IMR-90 (cell line): ENCODE measurements at regions not wholly inside any gene's neighbourhood (a gene's known extent, or its start where the extent isn't known, plus 50 kb on each side); places are given as distances from the start of the nearest gene placed in this dataset.

Source experiments
- ATAC-seq: fragments of 200-7000 bp; cut with Tn5 transposase; 2 replicates; pipeline ENCODE4 v1.9.1; 2020; ENCODE audit warnings: low read depth, mild to moderate bottlenecking, moderate library complexity
- BruUV-seq: library from RNA; stranded (reverse); fragments of 400-500 nt; replicated peaks from 2 replicates; lab custom pipeline; 2021; lab: Mats Ljungman, UMichigan
- CTCF ChIA-PET: fragments of 300-600 bp; formaldehyde crosslinking; extraction: SDS; loops from one replicate; lab custom pipeline; 2021; ENCODE audit warnings: antibody characterized with exemption; lab: Yijun Ruan, JAX
- POLR2A ChIA-PET: fragments of 300-600 bp; sonication (Branson Sonifier 250); formaldehyde crosslinking; loops from one replicate; lab custom pipeline; 2022; ENCODE audit warnings: antibody characterized with exemption; ENCODE audit not compliant: unreplicated experiment; lab: Charles Lee
- DNase-seq: peaks from one replicate; pipeline ENCODE4 v3.0.0; 2013
- H2AFZ ChIP-seq: replicated peaks from 2 replicates; pipeline ENCODE3; 2013; ENCODE audit warnings: low read length, mild to moderate bottlenecking; ENCODE audit not compliant: poor library complexity
- H2AK5ac ChIP-seq: 2 replicates; pipeline ENCODE4 v1.6.1; 2013; ENCODE audit warnings: low read depth, low read length, inconsistent platforms
- H2AK9ac ChIP-seq: replicated peaks from 2 replicates; pipeline ENCODE3; 2013; ENCODE audit warnings: mild to moderate bottlenecking, low read depth, low read length, moderate library complexity; ENCODE audit not compliant: poor library complexity
- H2BK120ac ChIP-seq: 2 replicates; pipeline ENCODE4 v1.6.1; 2013; ENCODE audit warnings: low read depth, low read length, inconsistent platforms
- H2BK15ac ChIP-seq: 3 replicates; pipeline ENCODE4 v1.6.1; 2013; ENCODE audit warnings: low read depth, low read length, inconsistent platforms
- H2BK20ac ChIP-seq: 2 replicates; pipeline ENCODE4 v1.6.1; 2013; ENCODE audit warnings: low read depth, mild to moderate bottlenecking, inconsistent platforms, low read length, moderate library complexity
- H2BK5ac ChIP-seq: 2 replicates; pipeline ENCODE4 v1.6.1; 2013; ENCODE audit warnings: mild to moderate bottlenecking, low read depth, low read length, inconsistent platforms; ENCODE audit not compliant: poor library complexity, severe bottlenecking
- H3K14ac ChIP-seq: replicated peaks from 2 replicates; pipeline ENCODE4 v1.6.1; 2013; ENCODE audit warnings: low read depth, low read length, inconsistent platforms
- H3K18ac ChIP-seq: 2 replicates; pipeline ENCODE4 v1.6.1; 2013; ENCODE audit warnings: low read depth, low read length, control low read depth
- H3K23ac ChIP-seq: 2 replicates; pipeline ENCODE4 v1.6.1; 2013; ENCODE audit warnings: low read depth, low read length, inconsistent platforms
- H3K27ac ChIP-seq: 2 replicates; pipeline ENCODE4 v1.5.1; 2013; ENCODE audit warnings: mild to moderate bottlenecking, control low read depth, low read length; ENCODE audit not compliant: insufficient read depth
- H3K27me3 ChIP-seq: 2 replicates; pipeline ENCODE4 v1.6.1; 2013; ENCODE audit warnings: low read length; ENCODE audit not compliant: control insufficient read depth, insufficient read depth
- H3K36me3 ChIP-seq: 2 replicates; pipeline ENCODE4 v1.6.1; 2013; ENCODE audit warnings: low read length, mixed read lengths; ENCODE audit not compliant: control insufficient read depth, insufficient read depth
- H3K4ac ChIP-seq: 2 replicates; pipeline ENCODE4 v1.6.1; 2013; ENCODE audit warnings: low read depth, low read length, inconsistent platforms
- H3K4me1 ChIP-seq: 2 replicates; pipeline ENCODE4 v1.6.1; 2013; ENCODE audit warnings: low read length, mixed read lengths; ENCODE audit not compliant: control insufficient read depth, insufficient read depth
- H3K4me2 ChIP-seq: 2 replicates; pipeline ENCODE4 v1.6.1; 2013; ENCODE audit warnings: low read depth, mild to moderate bottlenecking, control low read depth, low read length, moderate library complexity
- H3K4me3 ChIP-seq: 2 replicates; pipeline ENCODE4 v1.5.1; 2013; ENCODE audit warnings: low read depth, mild to moderate bottlenecking, control low read depth, low read length, moderate library complexity; ENCODE audit not compliant: insufficient read depth
- H3K56ac ChIP-seq: 2 replicates; pipeline ENCODE4 v1.6.1; 2013; ENCODE audit warnings: low read length, inconsistent platforms; ENCODE audit not compliant: insufficient read depth; ENCODE audit errors: extremely low read depth
- H3K79me1 ChIP-seq, 2 experiments: 2 replicates each; pipeline ENCODE4 v1.6.1; 2013; ENCODE audit warnings: low read length in 2 of 2, inconsistent platforms in 1 of 2, low read depth in 1 of 2
- H3K9ac ChIP-seq: 2 replicates; pipeline ENCODE4 v1.6.1; 2013; ENCODE audit warnings: low read depth, low read length, control low read depth
- H3K9me1 ChIP-seq: 2 replicates; pipeline ENCODE4 v1.6.1; 2013; ENCODE audit warnings: low read length, inconsistent platforms; ENCODE audit not compliant: insufficient read depth
- H3K9me3 ChIP-seq: 2 replicates; pipeline ENCODE4 v1.6.1; 2013; ENCODE audit warnings: low read length; ENCODE audit not compliant: control insufficient read depth, insufficient read depth
- H4K20me1 ChIP-seq: 2 replicates; pipeline ENCODE4 v1.6.1; 2013; ENCODE audit warnings: low read length, inconsistent platforms; ENCODE audit not compliant: insufficient read depth
- H4K5ac ChIP-seq: 2 replicates; pipeline ENCODE4 v1.6.1; 2013; ENCODE audit warnings: mild to moderate bottlenecking, low read depth, low read length, control low read depth
- H4K8ac ChIP-seq, 2 experiments: 2 replicates each; pipeline ENCODE4 v1.6.1; 2013; ENCODE audit warnings: low read depth in 2 of 2, low read length in 2 of 2, control low read depth in 1 of 2, inconsistent platforms in 1 of 2
- H4K91ac ChIP-seq: 2 replicates; pipeline ENCODE4 v1.6.1; 2013; ENCODE audit warnings: low read depth, low read length, inconsistent platforms; ENCODE audit not compliant: insufficient read depth
- BHLHE40 ChIP-seq: fragments of 150-350 bp; IDR thresholded peaks from 2 replicates; pipeline ENCODE4 v1.6.1; 2016; ENCODE audit warnings: mild to moderate bottlenecking, low read depth, low read length
- CHD1 ChIP-seq: IDR thresholded peaks from 2 replicates; pipeline ENCODE4 v1.6.1; 2012; ENCODE audit warnings: low read depth, low read length, improper control_type of control experiment
- MAFK ChIP-seq: IDR thresholded peaks from 2 replicates; pipeline ENCODE4 v1.6.1; 2012; ENCODE audit warnings: low read depth, low read length, improper control_type of control experiment
- MAZ ChIP-seq: IDR thresholded peaks from 2 replicates; pipeline ENCODE4 v1.6.1; 2012; ENCODE audit warnings: low read depth, mild to moderate bottlenecking, low read length, improper control_type of control experiment, moderate library complexity, borderline replicate concordance
- MXI1 ChIP-seq: IDR thresholded peaks from 2 replicates; pipeline ENCODE4 v1.6.1; 2012; ENCODE audit warnings: low read depth, mild to moderate bottlenecking, low read length, moderate library complexity, borderline replicate concordance
- POLR2A ChIP-seq: IDR thresholded peaks from 2 replicates; pipeline ENCODE4 v1.6.1; 2012; ENCODE audit warnings: mild to moderate bottlenecking, low read depth, low read length
- RAD21 ChIP-seq: IDR thresholded peaks from 2 replicates; pipeline ENCODE4 v1.6.1; 2012; ENCODE audit warnings: low read length, improper control_type of control experiment
- RCOR1 ChIP-seq: IDR thresholded peaks from 2 replicates; pipeline ENCODE4 v1.6.1; 2012; ENCODE audit warnings: mild to moderate bottlenecking, low read length, improper control_type of control experiment; ENCODE audit not compliant: insufficient replicate concordance
- SMC3 ChIP-seq: fragments of 150-350 bp; IDR thresholded peaks from 2 replicates; pipeline ENCODE4 v1.6.1; 2016; ENCODE audit warnings: low read depth, mild to moderate bottlenecking, antibody characterized with exemption, low read length, moderate library complexity
- WGBS, 2 experiments: methylation state at CpG; one replicate each; pipeline versions ENCODE4 v1.1.5 to v1.1.7; 2013; ENCODE audit warnings: missing lambda C conversion rate in 2 of 2; ENCODE audit not compliant: insufficient read length in 1 of 2; ENCODE audit errors: extremely low coverage in 2 of 2; 5-methylcytosine and 5-hydroxymethylcytosine counted together
- dilution Hi-C: fragments of 300-500 bp; cut with HindIII; formaldehyde crosslinking; loops from one replicate; pipeline ENCODE4 v1.14.3; 2018; ENCODE audit warnings: low sequenced_read_pairs; ENCODE audit not compliant: unreplicated experiment
- in situ Hi-C: fragments of 300-500 bp; cut with MboI; formaldehyde crosslinking; loops from 3 replicates; pipeline ENCODE4 v1.14.3; 2019; ENCODE audit warnings: low sequenced_read_pairs, inconsistent platforms, mixed read lengths
- intact Hi-C: fragments of 100-400 bp; cut with micrococcal nuclease; formaldehyde crosslinking; loops from 2 replicates; pipeline ENCODE4 v1.10.0; 2022

DNA sequence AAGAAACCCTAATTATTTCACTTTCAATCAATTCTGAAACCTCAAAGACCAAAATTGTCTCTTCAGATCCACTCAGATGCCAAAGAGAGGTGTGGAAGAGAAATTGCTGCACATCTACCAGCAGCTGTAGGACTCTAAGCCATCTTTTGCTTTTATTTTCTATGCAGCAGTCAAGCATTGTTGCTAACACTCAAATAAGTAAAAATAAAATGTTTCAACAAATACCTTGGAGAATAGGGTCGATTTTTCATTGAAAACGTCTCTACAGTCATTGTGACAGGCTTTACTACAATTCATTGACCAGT, 66.4 kb upstream of the CFAP20DC start:
- no peak overlapping the region for H3K9ac ChIP-seq
- no peak overlapping the region for H3K23ac ChIP-seq
- H3K14ac ChIP-seq, result no peak overlapping the region
- H4K91ac ChIP-seq, result no peak overlapping the region
- H3K9me1 ChIP-seq, result no peaks in the 10 kb centered on the region
- H2BK120ac ChIP-seq, result no peak overlapping the region
- no peak for ATAC-seq
- no peak overlapping the region for H4K8ac ChIP-seq
- H4K20me1 ChIP-seq, result no peaks in the 10 kb centered on the region
- POLR2A ChIA-PET, result no interaction called here
- intact Hi-C loops (no loop called here), in situ Hi-C loops (no loop called here), dilution Hi-C loops (no loop called here)
- H3K27me3 ChIP-seq, result no peaks in the 10 kb centered on the region
- whole genome bisulfite sequencing, 2 experiments, result no CpG with 5 or more reads among the region's 2 CpGs
- no peak overlapping the region for H2AK5ac ChIP-seq
- H3K4me2 ChIP-seq, result peak overlapping the region; percentile 56; the same call in 1 of the 2 replicates
- no peak overlapping the region for H3K56ac ChIP-seq
- CTCF ChIA-PET, result no interaction called here
- H4K5ac ChIP-seq, result no peak overlapping the region
- no peaks in the 10 kb centered on the region for H3K36me3 ChIP-seq
- H2AK9ac ChIP-seq, result no peak overlapping the region
- no peaks in the 10 kb centered on the region for H3K9me3 ChIP-seq
- BruUV-seq, result no TSS peak
- H3K4me3 ChIP-seq, result no peak overlapping the region
- H2AFZ ChIP-seq, result no peak overlapping the region
- no peak overlapping the region for H3K4ac ChIP-seq
- no peak for DNase-seq
- H3K18ac ChIP-seq, result no peak overlapping the region
- no peak overlapping the region for H2BK20ac ChIP-seq
- TF ChIP-seq SMC3 (no peak), RAD21 (no peak), MXI1 (no peak), MAZ (no peak), CHD1 (no peak), POLR2A (no peak), RCOR1 (no peak), MAFK (no peak), BHLHE40 (no peak)
- H2BK15ac ChIP-seq, result no peak overlapping the region
- H3K79me1 ChIP-seq, result no peaks in the 10 kb centered on the region
- H3K4me1 ChIP-seq, result no peaks in the 10 kb centered on the region
- H2BK5ac ChIP-seq, result no peak overlapping the region
- H3K27ac ChIP-seq, result no peak overlapping the region
